Ishikawa (cell line): ENCODE measurements at regions not wholly inside any gene's neighbourhood (a gene's known extent, or its start where the extent isn't known, plus 50 kb on each side); places are given as distances from the start of the nearest gene placed in this dataset.

ENCODE experiments used
- CEBPB ChIP-seq: IDR thresholded peaks from 2 replicates; pipeline ENCODE4 v1.6.1; 2012
- CREB1 ChIP-seq: IDR thresholded peaks from 2 replicates; pipeline ENCODE4 v1.6.1; 2012; ENCODE audit warnings: low read depth
- EGR1 ChIP-seq: IDR thresholded peaks from 2 replicates; pipeline ENCODE4 v1.6.1; 2012
- EP300 ChIP-seq: IDR thresholded peaks from 2 replicates; pipeline ENCODE4 v1.6.1; 2012; ENCODE audit warnings: borderline replicate concordance
- FOXM1 ChIP-seq: IDR thresholded peaks from 2 replicates; pipeline ENCODE4 v1.6.1; 2012; ENCODE audit warnings: low read depth, borderline replicate concordance
- MAX ChIP-seq: IDR thresholded peaks from 2 replicates; pipeline ENCODE4 v1.6.1; 2012
- NFIC ChIP-seq: IDR thresholded peaks from 2 replicates; pipeline ENCODE4 v1.6.1; 2012
- RAD21 ChIP-seq: IDR thresholded peaks from 2 replicates; pipeline ENCODE4 v1.6.1; 2012; ENCODE audit warnings: low read depth
- REST ChIP-seq: IDR thresholded peaks from 2 replicates; pipeline ENCODE4 v1.6.1; 2012; ENCODE audit warnings: low read depth, mild to moderate bottlenecking
- TAF1 ChIP-seq: IDR thresholded peaks from 2 replicates; pipeline ENCODE4 v1.6.1; 2012; ENCODE audit warnings: low read depth, mild to moderate bottlenecking
- TCF12 ChIP-seq: IDR thresholded peaks from 2 replicates; pipeline ENCODE4 v1.6.1; 2012; ENCODE audit warnings: low read depth
- TEAD4 ChIP-seq: IDR thresholded peaks from 2 replicates; pipeline ENCODE4 v1.6.1; 2012
- YY1 ChIP-seq: IDR thresholded peaks from 2 replicates; pipeline ENCODE4 v1.6.1; 2012; ENCODE audit warnings: low read depth
- ZBTB7A ChIP-seq: IDR thresholded peaks from 2 replicates; pipeline ENCODE4 v1.6.1; 2012; ENCODE audit warnings: low read depth
- TF ChIP-seq, protein P1 (sequence below): IDR thresholded peaks from 2 replicates; pipeline ENCODE4 v1.6.1; 2012

- TF ChIP-seq TEAD4 (no peak), NFIC (no peak), EGR1 (no peak), CEBPB (no peak), EP300 (no peak)
Observed at GRCh38 chr5:110268985-110269384, 457.5 kb downstream of the TMEM232 start.

- TF ChIP-seq NFIC = no peak
- TF ChIP-seq CEBPB = no peak
- TF ChIP-seq TAF1 = no peak
- TF ChIP-seq REST = no peak
- TF ChIP-seq FOXM1 = no peak
- TF ChIP-seq EGR1 = no peak
- TF ChIP-seq, protein P1, sequence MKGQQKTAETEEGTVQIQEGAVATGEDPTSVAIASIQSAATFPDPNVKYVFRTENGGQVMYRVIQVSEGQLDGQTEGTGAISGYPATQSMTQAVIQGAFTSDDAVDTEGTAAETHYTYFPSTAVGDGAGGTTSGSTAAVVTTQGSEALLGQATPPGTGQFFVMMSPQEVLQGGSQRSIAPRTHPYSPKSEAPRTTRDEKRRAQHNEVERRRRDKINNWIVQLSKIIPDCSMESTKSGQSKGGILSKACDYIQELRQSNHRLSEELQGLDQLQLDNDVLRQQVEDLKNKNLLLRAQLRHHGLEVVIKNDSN = no peak
- TF ChIP-seq CREB1 = no peak
- no peak for TF ChIP-seq ZBTB7A
- TF ChIP-seq TCF12 = no peak
- no peak for TF ChIP-seq MAX
- TF ChIP-seq RAD21 = no peak
- TF ChIP-seq EP300 = no peak
- no peak for TF ChIP-seq TEAD4
- TF ChIP-seq YY1 = no peak
Observed at GRCh38 chr5:110269478-110270142, 456.9 kb downstream of the TMEM232 start.

DNA sequence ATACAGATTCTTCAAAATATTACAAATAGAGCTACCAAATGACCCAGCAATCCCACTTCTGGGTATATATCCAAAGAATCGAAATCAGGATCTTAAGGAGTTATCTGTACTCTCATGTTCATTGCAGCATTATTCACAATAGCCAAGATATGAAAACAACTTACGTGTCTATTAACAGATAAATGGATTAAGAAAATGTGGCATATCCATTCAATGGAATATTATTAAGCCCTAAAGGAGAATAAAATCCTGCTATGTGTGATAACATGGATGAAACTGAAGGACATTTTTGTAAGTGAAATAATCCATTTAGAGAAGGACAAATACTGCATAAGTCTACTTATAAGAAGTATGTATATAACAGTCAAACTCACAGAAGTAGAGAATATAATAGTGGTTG lies 450.6 kb downstream of the TMEM232 start:
- TF ChIP-seq ZBTB7A (no peak), MAX (no peak), CEBPB (no peak)

- TF ChIP-seq ZBTB7A (no peak), FOXM1 (no peak), RAD21 (no peak), EGR1 (no peak), EP300 (no peak), CEBPB (no peak), NFIC (no peak), TEAD4 (no peak), CREB1 (no peak), MAX (no peak), YY1 (no peak), REST (no peak), TCF12 (no peak)
- TF ChIP-seq, protein P1 = no peak
Observed at GRCh38 chr5:110288766-110289511, 437.5 kb downstream of the TMEM232 start.

- TF ChIP-seq YY1 (no peak), CREB1 (no peak), CEBPB (no peak), FOXM1 (no peak), EP300 (no peak), ZBTB7A (no peak), TEAD4 (no peak), REST (no peak), TCF12 (no peak), MAX (no peak), EGR1 (no peak), NFIC (no peak), RAD21 (no peak), TAF1 (no peak)
- TF ChIP-seq, protein P1 = no peak
Observed at GRCh38 chr5:110289512-110289810, 437.0 kb downstream of the TMEM232 start.
